ENCODE measurements at regions not wholly inside any gene's neighbourhood (a gene's known extent, or its start where the extent isn't known, plus 50 kb on each side); places are given as distances from the start of the nearest gene placed in this dataset.

DNA sequence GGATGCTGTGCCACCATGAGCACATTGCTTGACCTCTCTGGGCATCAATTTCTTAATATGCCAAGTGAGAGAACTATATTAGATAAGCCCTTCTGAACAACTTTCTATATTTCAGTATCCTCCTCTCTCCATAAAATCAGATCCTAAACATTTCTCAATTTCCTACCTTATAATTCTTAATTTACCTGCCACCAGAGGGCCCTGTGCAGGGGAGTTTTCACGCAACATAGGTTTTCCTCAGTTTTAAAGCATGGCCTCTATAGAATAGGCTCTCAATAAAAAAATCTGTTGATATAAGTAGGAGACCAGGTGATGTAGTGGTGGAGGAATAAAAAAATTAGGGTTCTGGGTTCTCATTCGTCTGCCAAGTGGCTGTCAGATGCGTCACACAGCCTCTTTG, 83.7 kb upstream of the DBX1 start:
- no peak for TF ChIP-seq JUN (CRISPR knock-in tag; IDR thresholded peaks at IDR 0.05)
- no peak for TF ChIP-seq NFATC4 (CRISPR knock-in tag; IDR thresholded peaks at IDR 0.05)
- TF ChIP-seq ESRRA (CRISPR knock-in tag; IDR thresholded peaks at IDR 0.05; ENCODE audit: borderline replicate concordance): no peak
- TF ChIP-seq, protein P1, sequence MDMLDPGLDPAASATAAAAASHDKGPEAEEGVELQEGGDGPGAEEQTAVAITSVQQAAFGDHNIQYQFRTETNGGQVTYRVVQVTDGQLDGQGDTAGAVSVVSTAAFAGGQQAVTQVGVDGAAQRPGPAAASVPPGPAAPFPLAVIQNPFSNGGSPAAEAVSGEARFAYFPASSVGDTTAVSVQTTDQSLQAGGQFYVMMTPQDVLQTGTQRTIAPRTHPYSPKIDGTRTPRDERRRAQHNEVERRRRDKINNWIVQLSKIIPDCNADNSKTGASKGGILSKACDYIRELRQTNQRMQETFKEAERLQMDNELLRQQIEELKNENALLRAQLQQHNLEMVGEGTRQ (CRISPR knock-in tag; IDR thresholded peaks at IDR 0.05): no peak
- TF ChIP-seq TEAD4 (CRISPR knock-in tag; IDR thresholded peaks at IDR 0.05): no peak

Data from WTC11 (cell line).